ENCODE measurements at regions not wholly inside any gene's neighbourhood (a gene's known extent, or its start where the extent isn't known, plus 50 kb on each side); places are given as distances from the start of the nearest gene placed in this dataset.

- no peak for DNase-seq (ENCODE audit: low read depth in 2 of 2)
Observed at GRCh38 chr2:60603533-60604190, 50.2 kb upstream of the BCL11A start.

GRCh38 chr2:60604486-60605064 lies 51.1 kb upstream of the BCL11A start:
- DNase-seq (ENCODE audit: low read depth in 2 of 2), result no peak

- DNase-seq (ENCODE audit: low read depth in 2 of 2), result no peak
Observed at GRCh38 chr2:60605866-60606265, 52.4 kb upstream of the BCL11A start.

GRCh38 chr2:60608679-60609078 lies 55.2 kb upstream of the BCL11A start:
- DNase-seq (ENCODE audit: low read depth in 2 of 2), result no peak

- DNase-seq (ENCODE audit: low read depth in 2 of 2), result no peak
Observed at GRCh38 chr2:60612033-60612432, 58.6 kb upstream of the BCL11A start.

- DNase-seq (ENCODE audit: low read depth in 2 of 2), result no peak
Observed at GRCh38 chr2:60614319-60614718, 60.9 kb upstream of the BCL11A start.

- no peak for DNase-seq (ENCODE audit: low read depth in 2 of 2)
Observed at GRCh38 chr2:60621688-60622429, 68.4 kb upstream of the BCL11A start.

GRCh38 chr2:60623040-60623439 lies 69.6 kb upstream of the BCL11A start:
- no peak for DNase-seq (ENCODE audit: low read depth in 2 of 2)

GRCh38 chr2:60627412-60627811 lies 74.0 kb upstream of the BCL11A start:
- DNase-seq (ENCODE audit: low read depth in 2 of 2), result no peak

GRCh38 chr2:60628026-60628425 lies 74.6 kb upstream of the BCL11A start:
- no peak for DNase-seq (ENCODE audit: low read depth in 2 of 2)

- DNase-seq (ENCODE audit: low read depth in 2 of 2), result no peak
Observed at GRCh38 chr2:60628615-60629304, 75.3 kb upstream of the BCL11A start.

GRCh38 chr2:60629305-60629662 lies 75.8 kb upstream of the BCL11A start:
- DNase-seq (ENCODE audit: low read depth in 2 of 2), result no peak

GRCh38 chr2:60629801-60630385 lies 76.4 kb upstream of the BCL11A start:
- no peak for DNase-seq (ENCODE audit: low read depth in 2 of 2)

- DNase-seq (ENCODE audit: low read depth in 2 of 2), result no peak
Observed at GRCh38 chr2:60633615-60634014, 80.2 kb upstream of the BCL11A start.

GRCh38 chr2:60634438-60634837 lies 81.0 kb upstream of the BCL11A start:
- DNase-seq (ENCODE audit: low read depth in 2 of 2), result no peak

GRCh38 chr2:60641811-60642788 lies 88.6 kb upstream of the BCL11A start:
- peak in 1 of 2 donors; percentile 13 for DNase-seq (ENCODE audit: low read depth in 2 of 2)

- DNase-seq (ENCODE audit: low read depth in 2 of 2), result no peak
Observed at GRCh38 chr2:60643747-60644146, 90.3 kb upstream of the BCL11A start.

GRCh38 chr2:60644951-60645350 lies 91.5 kb upstream of the BCL11A start:
- no peak for DNase-seq (ENCODE audit: low read depth in 2 of 2)

GRCh38 chr2:60648191-60648590 lies 94.7 kb upstream of the BCL11A start:
- DNase-seq (ENCODE audit: low read depth in 2 of 2), result no peak

- no peak for DNase-seq (ENCODE audit: low read depth in 2 of 2)
Observed at GRCh38 chr2:60649721-60650120, 96.3 kb upstream of the BCL11A start.

- DNase-seq (ENCODE audit: low read depth in 2 of 2), result no peak
Observed at GRCh38 chr2:60652832-60653340, 99.4 kb upstream of the BCL11A start.

Measured in stimulated activated CD8-positive, alpha-beta memory T cell treated with anti-CD3 and anti-CD28 coated beads, Interleukin-2, amount 100 ng/mL, for 48 hours (primary cell).